GM13976 (cell line): ENCODE measurements at regions not wholly inside any gene's neighbourhood (a gene's known extent, or its start where the extent isn't known, plus 50 kb on each side); places are given as distances from the start of the nearest gene placed in this dataset.

Experiments
- DNase-seq: peaks from one replicate; pipeline ENCODE4 v3.0.0; 2012; ENCODE audit warnings: low spot score
- CTCF ChIP-seq: IDR thresholded peaks from 2 replicates; pipeline ENCODE4 v1.5.1; 2012; ENCODE audit warnings: borderline replicate concordance, mild to moderate bottlenecking; ENCODE audit not compliant: insufficient read depth; ENCODE audit errors: extremely low read depth, missing control alignments, control extremely low read depth
- in situ Hi-C: fragments of 300-500 bp; cut with MboI; formaldehyde crosslinking; loops from one replicate; pipeline ENCODE4 v1.12.0; 2022; ENCODE audit warnings: low sequenced_read_pairs, mixed read lengths, inconsistent platforms; ENCODE audit not compliant: unreplicated experiment

GRCh38 chr5:155408465-155408864 lies 394.9 kb downstream of the KIF4B start:
- DNase-seq = no peak
- in situ Hi-C loops = no loop called here
- TF ChIP-seq CTCF = no peak

GRCh38 chr5:155416765-155417164 lies 403.2 kb downstream of the KIF4B start:
- in situ Hi-C loops = no loop called here
- no peak for DNase-seq
- TF ChIP-seq CTCF = no peak

- in situ Hi-C loops = no loop called here
- TF ChIP-seq CTCF = no peak
- DNase-seq = no peak
Measured at GRCh38 chr5:155418960-155419579, 405.5 kb downstream of the KIF4B start.

GRCh38 chr5:155430192-155430591 lies 416.6 kb downstream of the KIF4B start:
- in situ Hi-C loops = no loop called here
- TF ChIP-seq CTCF = no peak
- DNase-seq = no peak

GRCh38 chr5:155434267-155434666 lies 420.7 kb downstream of the KIF4B start:
- no peak for DNase-seq
- in situ Hi-C loops = no loop called here
- no peak for TF ChIP-seq CTCF

GRCh38 chr5:155434681-155435080 lies 421.1 kb downstream of the KIF4B start:
- DNase-seq = no peak
- in situ Hi-C loops = no loop called here
- no peak for TF ChIP-seq CTCF
